T-helper 17 cell (primary cell): ENCODE measurements at regions not wholly inside any gene's neighbourhood (a gene's known extent, or its start where the extent isn't known, plus 50 kb on each side); places are given as distances from the start of the nearest gene placed in this dataset.

Source experiments
- ATAC-seq: fragments of 150-1000 bp; cut with Tn5 transposase; 2 replicates; pipeline ENCODE4 v1.10.0; 2021; ENCODE audit warnings: mild to moderate bottlenecking, moderate library complexity
- DNase-seq, 3 donors: peaks; one replicate each; pipeline versions ENCODE4 v3.0.0 to v3.0.0-alpha.2; 2020 to 2021
- H3K9me3 ChIP-seq: one replicate; pipeline ENCODE4 v1.7.0; 2013; ENCODE audit warnings: low read length, mild to moderate bottlenecking; ENCODE audit not compliant: control insufficient read depth, poor library complexity, severe bottlenecking
- H3K27ac Mint-ChIP-seq: one replicate; pipeline ENCODE4 v1.8.0; 2022; ENCODE audit warnings: mild to moderate bottlenecking, moderate library complexity, mixed read lengths
- H3K27me3 Mint-ChIP-seq: one replicate; pipeline ENCODE4 v1.8.0; 2022; ENCODE audit warnings: mixed read lengths
- H3K36me3 Mint-ChIP-seq: one replicate; pipeline ENCODE4 v1.8.0; 2022; ENCODE audit warnings: low read depth, mixed read lengths
- H3K4me1 Mint-ChIP-seq: one replicate; pipeline ENCODE4 v1.8.0; 2022; ENCODE audit warnings: mild to moderate bottlenecking, mixed read lengths
- H3K4me3 Mint-ChIP-seq: one replicate; pipeline ENCODE4 v1.8.0; 2022; ENCODE audit warnings: mild to moderate bottlenecking, moderate library complexity, mixed read lengths

DNA sequence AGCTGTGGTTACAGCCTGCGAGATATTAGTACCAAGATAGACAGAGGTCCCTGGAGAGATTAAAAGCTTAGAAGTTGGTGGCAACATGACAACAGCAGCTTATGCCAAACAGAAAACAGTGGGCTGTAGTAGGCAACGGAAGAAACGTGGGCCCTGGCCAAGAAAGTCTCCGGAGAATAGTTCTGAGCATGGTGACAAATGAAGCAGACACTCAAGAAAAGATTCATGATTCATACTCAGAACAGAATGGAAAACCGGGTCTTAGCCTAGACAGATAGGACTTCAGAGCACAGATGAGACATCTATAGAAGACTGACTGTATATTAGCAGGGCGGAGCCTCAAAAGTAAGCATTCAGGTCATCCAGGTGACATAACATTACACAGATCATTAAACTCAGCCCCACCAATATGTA is 727.4 kb downstream of the ETS1 start:
- DNase-seq (no peak), ATAC-seq (no peak)
- Mint-ChIP-seq H3K27me3 (peaks cover 47% of the 10 kb centered on the region), H3K4me3 (no peak overlapping the region), H3K4me1 (no peaks in the 10 kb centered on the region), H3K27ac (no peak overlapping the region), H3K36me3 (peaks cover 3% of the 10 kb centered on the region)
- H3K9me3 ChIP-seq, result no peaks in the 10 kb centered on the region

DNA sequence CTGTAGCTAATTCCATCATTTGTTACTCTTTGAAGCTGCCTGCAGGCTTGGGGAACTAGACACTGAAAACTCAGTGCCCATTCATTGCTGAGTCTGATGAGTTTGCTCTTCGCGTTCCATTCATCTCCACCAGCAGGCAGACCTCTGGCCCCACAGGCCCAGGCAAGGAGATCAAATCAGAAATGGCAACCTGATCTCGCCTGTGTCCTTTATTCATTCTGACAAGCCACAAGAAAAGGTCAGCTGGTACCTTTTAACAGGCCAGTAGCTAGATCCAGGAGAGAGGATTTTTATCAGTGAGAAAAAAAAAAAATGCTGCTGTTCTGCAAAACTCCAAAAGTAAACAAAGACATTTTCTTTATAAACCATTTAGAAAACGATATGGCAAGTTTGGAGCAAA is 742.5 kb downstream of the ETS1 start:
- ATAC-seq, result no peak
- no peak overlapping the region for H3K27ac Mint-ChIP-seq

DNA sequence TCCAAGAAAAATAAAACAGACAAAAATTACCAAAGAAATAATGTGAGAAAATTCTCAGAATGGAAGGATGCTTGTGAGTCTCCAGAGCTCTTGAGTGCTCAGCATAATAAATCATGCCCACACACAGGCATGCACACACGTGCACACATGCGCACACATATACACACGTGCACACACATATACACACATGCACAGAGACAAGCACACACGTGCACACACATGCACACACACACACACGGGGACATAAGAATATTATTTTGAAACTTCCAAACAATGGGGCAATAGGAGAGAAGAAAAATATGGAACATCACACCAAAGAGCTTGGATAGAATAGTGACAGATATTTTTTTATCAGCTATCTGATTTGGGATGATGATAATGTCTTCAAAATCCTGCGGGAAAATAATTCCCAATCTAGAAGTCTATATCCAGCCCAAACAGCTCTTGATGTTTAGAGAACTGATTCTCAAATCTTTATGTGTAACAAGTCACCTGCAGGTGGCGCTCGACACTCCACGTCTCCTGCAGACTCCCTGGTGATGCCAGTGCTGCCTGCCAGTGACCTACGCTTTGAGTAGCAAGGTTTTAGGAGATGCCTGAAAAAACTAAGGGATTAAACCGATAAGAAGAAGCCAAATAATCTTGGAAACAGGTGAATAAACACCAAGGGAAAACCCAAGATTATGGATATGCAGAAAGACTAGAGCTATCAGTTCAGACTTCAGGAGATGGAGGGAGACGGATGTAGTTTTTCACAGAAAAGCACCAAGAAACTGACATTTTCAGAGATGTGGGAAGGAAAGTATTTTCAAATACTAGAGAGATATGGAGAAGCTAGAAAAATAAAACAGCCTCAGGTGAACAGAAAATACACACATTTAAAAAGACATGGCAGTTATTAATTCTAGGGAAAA is 743.6 kb downstream of the ETS1 start:
- Mint-ChIP-seq H3K27ac (no peak overlapping the region), H3K27me3 (peaks cover 23% of the 10 kb centered on the region), H3K36me3 (no peaks in the 10 kb centered on the region), H3K4me1 (no peaks in the 10 kb centered on the region), H3K4me3 (no peak overlapping the region)
- no peaks in the 10 kb centered on the region for H3K9me3 ChIP-seq
- peak; percentile 10 to 17 (median 12) for DNase-seq
- no peak for ATAC-seq

More for the DNA sequence above, 742.5 kb downstream of the ETS1 start:
- Mint-ChIP-seq H3K4me3 (no peak overlapping the region), H3K36me3 (no peaks in the 10 kb centered on the region), H3K27me3 (peaks cover 18% of the 10 kb centered on the region), H3K4me1 (no peaks in the 10 kb centered on the region)
- no peaks in the 10 kb centered on the region for H3K9me3 ChIP-seq
- no peak for DNase-seq

DNA sequence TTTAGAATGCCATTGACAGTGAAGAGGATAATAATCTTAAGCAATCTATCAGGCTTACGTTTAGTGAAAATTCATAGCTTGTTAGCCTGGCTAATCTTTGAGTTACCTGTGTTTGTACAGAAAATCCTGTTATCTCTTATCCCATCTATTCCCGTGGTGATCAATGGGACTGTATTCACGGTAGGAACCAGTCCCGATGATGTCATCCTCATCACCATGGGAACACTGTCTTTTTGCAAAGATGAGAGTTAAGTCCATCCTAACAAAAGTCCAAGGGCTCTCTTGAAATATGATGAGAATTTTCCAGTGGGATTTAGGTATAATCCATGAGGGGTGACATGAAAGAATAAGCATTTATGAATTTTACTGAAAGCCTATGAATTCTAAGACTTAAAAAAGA is 762.2 kb downstream of the ETS1 start:
- ATAC-seq, result no peak
- no peaks in the 10 kb centered on the region for H3K9me3 ChIP-seq
- DNase-seq, result no peak
- H3K36me3 Mint-ChIP-seq, result peaks cover 2% of the 10 kb centered on the region
- H3K27me3 Mint-ChIP-seq, result peaks cover 48% of the 10 kb centered on the region
- no peak overlapping the region for H3K27ac Mint-ChIP-seq
- H3K4me3 Mint-ChIP-seq, result no peak overlapping the region
- H3K4me1 Mint-ChIP-seq, result no peaks in the 10 kb centered on the region

DNA sequence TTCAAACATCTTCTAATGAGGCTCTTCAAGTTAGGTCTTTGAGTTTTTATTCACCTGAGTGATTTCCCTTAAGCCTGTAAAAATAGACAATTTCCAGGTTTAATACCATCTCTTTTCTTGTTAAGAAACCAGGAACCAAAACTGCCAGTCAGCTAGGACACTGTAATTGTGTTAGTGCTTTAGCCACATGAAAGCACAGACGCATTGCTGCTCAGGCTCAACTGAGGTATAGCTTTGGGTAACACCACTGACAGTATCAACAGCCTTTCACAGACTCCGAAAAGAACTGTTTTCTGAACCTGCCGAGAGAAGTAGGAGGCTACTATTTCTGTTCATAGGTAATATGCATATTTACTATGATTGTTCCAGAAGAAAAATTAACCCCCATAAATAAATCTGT is 768.7 kb downstream of the ETS1 start:
- DNase-seq (no peak), ATAC-seq (no peak)
- no peaks in the 10 kb centered on the region for H3K9me3 ChIP-seq
- H3K36me3 Mint-ChIP-seq, result peaks cover 2% of the 10 kb centered on the region
- no peak overlapping the region for H3K27ac Mint-ChIP-seq
- no peaks in the 10 kb centered on the region for H3K4me1 Mint-ChIP-seq
- H3K4me3 Mint-ChIP-seq, result no peak overlapping the region
- H3K27me3 Mint-ChIP-seq, result peaks cover 29% of the 10 kb centered on the region

DNA sequence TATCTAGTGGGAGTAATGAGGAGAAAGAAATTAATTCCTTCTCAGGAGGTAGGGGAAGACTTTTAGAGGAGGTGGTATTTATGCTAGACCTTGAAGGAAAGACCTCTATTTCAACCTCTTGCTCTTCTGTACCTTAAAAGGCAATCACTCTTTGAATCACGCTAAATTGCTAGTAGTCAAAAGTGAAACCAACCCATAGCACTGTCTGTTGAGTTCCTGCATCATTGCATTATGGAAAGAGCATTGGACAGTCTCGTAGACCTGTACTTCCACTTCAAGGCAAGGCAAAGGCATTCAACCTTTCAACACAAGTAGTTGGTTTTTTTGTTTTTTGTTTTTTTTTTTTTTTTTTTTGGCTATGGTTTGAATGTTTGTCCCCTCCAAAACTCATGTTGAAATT is 770.4 kb downstream of the ETS1 start:
- DNase-seq, result no peak
- ATAC-seq, result no peak
- Mint-ChIP-seq H3K4me3 (no peak overlapping the region), H3K27me3 (peaks cover 24% of the 10 kb centered on the region), H3K4me1 (no peaks in the 10 kb centered on the region), H3K27ac (no peak overlapping the region), H3K36me3 (no peaks in the 10 kb centered on the region)
- no peaks in the 10 kb centered on the region for H3K9me3 ChIP-seq

DNA sequence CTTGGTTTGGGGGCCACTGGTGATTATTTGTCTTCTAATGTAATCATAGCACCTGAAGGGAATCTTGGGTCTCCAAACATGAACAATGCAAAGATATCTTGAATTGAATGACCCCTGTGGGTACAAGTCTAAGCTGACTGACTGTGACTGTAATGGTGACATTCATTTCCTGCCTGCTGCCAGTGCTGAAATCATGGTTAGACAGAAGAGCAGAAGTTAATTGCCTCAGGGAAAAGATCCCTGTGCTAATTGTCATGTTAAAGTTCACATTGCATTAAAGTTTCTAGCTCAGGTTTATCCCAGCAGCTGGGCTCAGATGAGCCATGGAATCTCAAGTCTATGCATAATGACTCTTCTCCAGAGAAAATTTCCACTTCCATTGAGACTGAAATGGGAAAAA is 772.0 kb downstream of the ETS1 start:
- no peaks in the 10 kb centered on the region for H3K4me1 Mint-ChIP-seq
- no peak for DNase-seq
- no peaks in the 10 kb centered on the region for H3K36me3 Mint-ChIP-seq
- no peak overlapping the region for H3K4me3 Mint-ChIP-seq
- H3K27ac Mint-ChIP-seq, result no peak overlapping the region
- no peaks in the 10 kb centered on the region for H3K9me3 ChIP-seq
- H3K27me3 Mint-ChIP-seq, result peaks cover 22% of the 10 kb centered on the region
- no peak for ATAC-seq

DNA sequence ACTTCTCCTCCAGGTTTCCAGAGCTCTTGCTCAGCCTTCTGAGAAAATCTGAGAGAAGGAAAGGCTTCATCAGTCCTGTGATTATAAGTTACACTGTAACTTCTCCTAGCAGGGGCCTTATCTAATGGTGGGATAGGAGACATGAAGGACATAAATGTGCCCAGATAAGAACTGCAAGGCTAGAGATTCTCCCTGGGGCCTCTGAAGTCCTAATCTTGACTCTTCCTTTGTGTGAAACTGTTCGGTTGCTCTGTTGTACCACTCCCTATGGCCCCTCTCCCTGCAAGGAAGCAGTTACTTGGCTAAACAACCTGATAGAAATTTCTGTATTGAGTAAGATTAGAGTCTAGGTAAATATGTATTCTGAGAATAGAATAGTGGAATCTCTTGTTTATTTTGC is 780.9 kb downstream of the ETS1 start:
- DNase-seq (no peak), ATAC-seq (no peak)
- Mint-ChIP-seq H3K4me1 (no peaks in the 10 kb centered on the region), H3K27me3 (peaks cover 46% of the 10 kb centered on the region), H3K27ac (no peak overlapping the region), H3K36me3 (no peaks in the 10 kb centered on the region), H3K4me3 (no peak overlapping the region)
- no peaks in the 10 kb centered on the region for H3K9me3 ChIP-seq

DNA sequence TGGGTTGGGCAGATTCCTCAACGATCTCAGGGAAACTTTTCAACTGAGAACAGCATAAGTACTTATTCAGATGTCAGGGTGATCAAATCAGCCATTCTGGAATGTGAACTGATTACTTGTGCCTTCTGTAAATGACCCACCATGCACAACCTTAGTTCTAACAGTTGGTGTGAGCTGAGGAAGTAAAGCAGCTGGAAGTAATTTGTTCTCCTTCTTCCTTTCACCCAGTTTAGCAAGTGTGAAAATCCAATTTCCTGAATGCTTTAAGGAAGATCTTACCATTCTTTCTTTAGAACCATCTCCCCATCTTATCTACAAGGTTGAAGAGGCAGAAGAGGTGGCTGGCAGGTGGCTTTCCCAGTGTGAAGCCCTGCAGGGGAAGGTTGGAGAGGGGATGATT is 781.6 kb downstream of the ETS1 start:
- no peaks in the 10 kb centered on the region for H3K4me1 Mint-ChIP-seq
- ATAC-seq (no peak), DNase-seq (no peak)
- peaks cover 53% of the 10 kb centered on the region for H3K27me3 Mint-ChIP-seq
- no peak overlapping the region for H3K27ac Mint-ChIP-seq
- no peaks in the 10 kb centered on the region for H3K9me3 ChIP-seq
- no peak overlapping the region for H3K4me3 Mint-ChIP-seq
- H3K36me3 Mint-ChIP-seq, result no peaks in the 10 kb centered on the region

DNA sequence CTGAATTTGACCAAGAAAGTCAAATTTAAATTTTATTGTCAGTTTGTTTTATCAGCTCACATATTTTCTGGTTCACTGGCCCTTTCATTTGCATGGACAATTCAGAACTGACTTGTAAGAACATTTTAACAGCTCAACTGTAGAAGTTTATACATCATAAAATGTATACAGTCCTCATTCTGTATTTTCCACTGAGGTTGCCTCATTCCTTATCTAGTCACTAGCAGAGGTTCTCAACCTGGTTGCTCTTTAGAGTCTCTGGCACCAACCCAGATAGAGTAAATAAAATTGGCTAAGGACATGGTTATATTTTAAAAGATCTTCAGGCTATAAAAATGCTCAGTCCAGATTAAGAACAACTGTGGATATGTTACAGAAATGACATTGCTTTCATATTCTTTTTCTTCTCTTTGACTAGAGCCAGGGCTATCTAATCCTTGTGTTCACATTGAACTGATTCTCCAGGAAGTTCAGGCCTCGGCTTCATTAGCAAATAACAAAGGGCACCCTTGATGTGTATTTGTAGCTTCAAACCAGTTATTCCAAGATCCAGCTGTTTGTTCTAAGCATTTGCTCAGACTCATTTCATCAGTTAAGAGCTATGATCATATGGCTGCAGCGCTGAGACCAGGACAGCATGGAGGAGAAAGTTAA is 782.5 kb downstream of the ETS1 start:
- H3K9me3 ChIP-seq, result no peaks in the 10 kb centered on the region
- no peak overlapping the region for H3K27ac Mint-ChIP-seq
- H3K4me3 Mint-ChIP-seq, result no peak overlapping the region
- DNase-seq, result no peak
- ATAC-seq, result no peak
- peaks cover 61% of the 10 kb centered on the region for H3K27me3 Mint-ChIP-seq
- no peaks in the 10 kb centered on the region for H3K36me3 Mint-ChIP-seq
- H3K4me1 Mint-ChIP-seq, result no peaks in the 10 kb centered on the region

DNA sequence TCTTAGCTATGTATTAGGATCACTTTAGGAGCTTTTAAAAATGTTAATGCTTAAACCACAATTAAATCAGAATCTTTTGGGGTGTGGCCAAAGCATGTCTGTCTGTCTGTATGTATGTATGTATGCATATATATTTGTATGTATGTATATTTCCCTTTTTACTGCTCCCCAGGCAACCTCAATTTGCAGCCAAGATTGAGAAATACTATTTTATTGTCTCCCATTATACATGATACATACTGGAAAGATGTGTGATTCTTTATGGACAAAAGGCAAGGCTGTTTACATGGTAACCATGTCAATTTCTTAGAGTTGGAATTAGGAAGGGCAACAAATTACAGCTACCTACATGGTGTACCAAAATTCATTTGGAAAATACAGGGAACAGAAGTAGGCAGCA is 783.6 kb downstream of the ETS1 start:
- no peaks in the 10 kb centered on the region for H3K9me3 ChIP-seq
- H3K27ac Mint-ChIP-seq, result no peak overlapping the region
- ATAC-seq (no peak), DNase-seq (no peak)
- H3K27me3 Mint-ChIP-seq, result peaks cover 53% of the 10 kb centered on the region
- H3K4me1 Mint-ChIP-seq, result no peaks in the 10 kb centered on the region
- no peaks in the 10 kb centered on the region for H3K36me3 Mint-ChIP-seq
- no peak overlapping the region for H3K4me3 Mint-ChIP-seq

DNA sequence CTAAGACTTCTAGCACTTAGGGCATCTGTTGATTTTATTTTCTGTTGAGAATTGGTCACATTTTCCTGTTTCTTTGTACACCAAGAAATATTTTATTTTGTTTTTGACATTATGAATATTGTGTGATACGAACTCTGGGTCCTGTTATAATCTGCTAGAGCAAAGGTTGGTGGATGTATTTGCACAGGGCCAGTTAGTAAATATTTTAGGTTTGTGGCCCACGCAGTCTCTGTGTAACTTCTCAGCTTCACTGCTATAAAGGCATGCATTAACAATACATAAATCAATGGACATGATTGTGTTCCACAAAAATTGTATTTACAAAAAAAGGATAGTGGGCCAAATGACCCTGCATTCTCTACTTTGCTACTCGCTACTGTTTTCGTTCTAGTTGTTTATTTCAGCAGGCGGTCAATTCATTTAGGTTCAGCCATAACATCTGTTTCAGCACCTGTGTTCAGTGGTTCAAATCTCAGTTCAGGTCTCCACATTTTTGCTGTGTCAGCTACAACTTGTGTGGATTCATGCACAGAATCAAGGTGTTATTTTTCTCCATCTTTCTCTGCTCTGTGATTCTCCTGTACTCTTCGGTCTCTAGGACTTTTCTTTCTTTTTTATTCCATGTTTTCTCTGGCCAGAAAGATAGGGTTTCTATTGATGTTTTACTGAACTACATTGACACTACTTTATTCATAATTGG is 786.2 kb downstream of the ETS1 start:
- Mint-ChIP-seq H3K27ac (no peak overlapping the region), H3K36me3 (no peaks in the 10 kb centered on the region), H3K4me1 (peaks cover 3% of the 10 kb centered on the region), H3K4me3 (no peak overlapping the region), H3K27me3 (peaks cover 43% of the 10 kb centered on the region)
- H3K9me3 ChIP-seq, result no peaks in the 10 kb centered on the region
- ATAC-seq (no peak), DNase-seq (no peak)

DNA sequence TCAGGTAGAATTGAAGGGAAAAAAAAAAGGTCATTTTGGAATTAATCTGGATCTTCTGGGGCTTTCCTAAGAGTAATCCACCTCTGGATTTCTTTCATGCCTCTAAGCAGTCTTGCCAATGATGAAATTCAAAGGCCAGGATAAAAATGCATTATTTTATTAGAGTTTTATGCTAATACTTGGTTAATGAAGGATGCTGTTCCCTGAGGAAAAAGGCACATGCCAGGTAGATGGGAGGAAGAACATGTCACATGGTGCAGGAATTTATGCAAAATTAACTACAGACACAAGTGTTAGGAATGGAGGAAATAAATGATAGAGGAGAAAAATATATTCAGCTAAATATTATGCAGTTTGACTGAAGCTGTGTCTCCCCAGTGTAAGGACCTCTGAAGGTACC is 792.0 kb downstream of the ETS1 start:
- Mint-ChIP-seq H3K4me3 (no peak overlapping the region), H3K36me3 (no peaks in the 10 kb centered on the region), H3K27me3 (peaks cover 33% of the 10 kb centered on the region), H3K27ac (no peak overlapping the region), H3K4me1 (peaks cover 3% of the 10 kb centered on the region)
- ATAC-seq (no peak), DNase-seq (no peak)
- no peaks in the 10 kb centered on the region for H3K9me3 ChIP-seq
